Stimulated activated effector memory CD8-positive, alpha-beta T cell treated with anti-CD3 and anti-CD28 coated beads, Interleukin-12 subunit alpha, Interleukin-12 subunit beta, amount 100 ng/mL, for 72 hours (primary cell): ENCODE measurements at regions not wholly inside any gene's neighbourhood (a gene's known extent, or its start where the extent isn't known, plus 50 kb on each side); places are given as distances from the start of the nearest gene placed in this dataset.
"Not testable (repeated sequence)": the region's sequence is repeated elsewhere in the genome, so short reads cannot be mapped to it uniquely, and the experiment has no call there.

Experiments
- ATAC-seq: fragments of 150-1000 bp; cut with Tn5 transposase; 2 replicates; pipeline ENCODE4 v1.10.0; 2021
- DNase-seq, 2 donors: peaks; one replicate each; pipeline ENCODE4 v3.0.0; 2021 to 2022; ENCODE audit warnings: low spot score in 2 of 2
- H3K27ac Mint-ChIP-seq: one replicate; pipeline ENCODE4 v1.8.0; 2022; ENCODE audit warnings: mild to moderate bottlenecking, mixed read lengths
- H3K36me3 Mint-ChIP-seq: one replicate; pipeline ENCODE4 v1.8.0; 2022; ENCODE audit warnings: mild to moderate bottlenecking, mixed read lengths
- H3K4me1 Mint-ChIP-seq: one replicate; pipeline ENCODE4 v1.8.0; 2022; ENCODE audit warnings: mixed read lengths
- H3K4me3 Mint-ChIP-seq: one replicate; pipeline ENCODE4 v1.8.0; 2022; ENCODE audit warnings: mild to moderate bottlenecking, mixed read lengths
- H3K9me3 Mint-ChIP-seq: one replicate; pipeline ENCODE4 v1.8.0; 2022; ENCODE audit warnings: mixed read lengths

- peaks cover 21% of the 10 kb centered on the region for H3K9me3 Mint-ChIP-seq
- ATAC-seq = no peak
- no peak for DNase-seq
- H3K4me1 Mint-ChIP-seq = no peaks in the 10 kb centered on the region
- no peak overlapping the region for H3K27ac Mint-ChIP-seq
- H3K36me3 Mint-ChIP-seq = no peaks in the 10 kb centered on the region
- no peak overlapping the region for H3K4me3 Mint-ChIP-seq
Measured at GRCh38 chr3:88882121-88882520, 225.3 kb upstream of the EPHA3 start.

- H3K4me1 Mint-ChIP-seq, H3K27ac Mint-ChIP-seq, H3K36me3 Mint-ChIP-seq, H3K4me3 Mint-ChIP-seq, ATAC-seq, DNase-seq: not testable (repeated sequence)
- peaks cover 14% of the 10 kb centered on the region for H3K9me3 Mint-ChIP-seq
Measured at GRCh38 chr3:88886624-88887023, 220.8 kb upstream of the EPHA3 start.

GRCh38 chr3:88896026-88896425 lies 211.4 kb upstream of the EPHA3 start:
- peaks cover 11% of the 10 kb centered on the region for H3K9me3 Mint-ChIP-seq
- H3K4me1 Mint-ChIP-seq = no peaks in the 10 kb centered on the region
- H3K4me3 Mint-ChIP-seq = no peak overlapping the region
- DNase-seq (no peak), ATAC-seq (no peak)
- no peak overlapping the region for H3K27ac Mint-ChIP-seq
- no peaks in the 10 kb centered on the region for H3K36me3 Mint-ChIP-seq

- Mint-ChIP-seq H3K4me1 (no peaks in the 10 kb centered on the region), H3K4me3 (no peak overlapping the region), H3K36me3 (no peaks in the 10 kb centered on the region), H3K27ac (no peak overlapping the region), H3K9me3 (peaks cover 13% of the 10 kb centered on the region)
- DNase-seq = no peak
- ATAC-seq = no peak
Measured at GRCh38 chr3:88912294-88912877, 195.0 kb upstream of the EPHA3 start.

- Mint-ChIP-seq H3K4me3 (no peak overlapping the region), H3K36me3 (no peaks in the 10 kb centered on the region), H3K9me3 (peaks cover 13% of the 10 kb centered on the region), H3K4me1 (no peaks in the 10 kb centered on the region), H3K27ac (no peak overlapping the region)
- DNase-seq (no peak), ATAC-seq (no peak)
Measured at GRCh38 chr3:88918841-88919240, 188.6 kb upstream of the EPHA3 start.

- H3K4me1 Mint-ChIP-seq = no peaks in the 10 kb centered on the region
- peaks cover 4% of the 10 kb centered on the region for H3K9me3 Mint-ChIP-seq
- DNase-seq (no peak), ATAC-seq (no peak)
- no peaks in the 10 kb centered on the region for H3K36me3 Mint-ChIP-seq
- H3K27ac Mint-ChIP-seq = no peak overlapping the region
- H3K4me3 Mint-ChIP-seq = no peak overlapping the region
Measured at GRCh38 chr3:88921986-88922385, 185.4 kb upstream of the EPHA3 start.

GRCh38 chr3:88926221-88926620 lies 181.2 kb upstream of the EPHA3 start:
- Mint-ChIP-seq H3K4me3 (no peak overlapping the region), H3K36me3 (no peaks in the 10 kb centered on the region), H3K4me1 (no peaks in the 10 kb centered on the region), H3K27ac (no peak overlapping the region), H3K9me3 (peaks cover 9% of the 10 kb centered on the region)
- ATAC-seq (no peak), DNase-seq (no peak)

GRCh38 chr3:88930611-88931010 lies 176.8 kb upstream of the EPHA3 start:
- no peaks in the 10 kb centered on the region for H3K36me3 Mint-ChIP-seq
- DNase-seq (no peak), ATAC-seq (no peak)
- peaks cover 15% of the 10 kb centered on the region for H3K9me3 Mint-ChIP-seq
- no peak overlapping the region for H3K27ac Mint-ChIP-seq
- no peak overlapping the region for H3K4me3 Mint-ChIP-seq
- no peaks in the 10 kb centered on the region for H3K4me1 Mint-ChIP-seq

- ATAC-seq (no peak), DNase-seq (no peak)
- no peak overlapping the region for H3K27ac Mint-ChIP-seq
- no peak overlapping the region for H3K4me3 Mint-ChIP-seq
- no peaks in the 10 kb centered on the region for H3K36me3 Mint-ChIP-seq
- no peaks in the 10 kb centered on the region for H3K4me1 Mint-ChIP-seq
- H3K9me3 Mint-ChIP-seq = peaks cover 14% of the 10 kb centered on the region
Measured at GRCh38 chr3:88936831-88937230, 170.6 kb upstream of the EPHA3 start.

- Mint-ChIP-seq H3K4me3 (no peak overlapping the region), H3K9me3 (peaks cover 12% of the 10 kb centered on the region), H3K27ac (no peak overlapping the region), H3K36me3 (no peaks in the 10 kb centered on the region), H3K4me1 (no peaks in the 10 kb centered on the region)
- DNase-seq = no peak
- ATAC-seq = no peak
Measured at GRCh38 chr3:88940296-88940695, 167.1 kb upstream of the EPHA3 start.

- ATAC-seq = no peak
- Mint-ChIP-seq H3K27ac (no peak overlapping the region), H3K4me3 (no peak overlapping the region)
Measured at GRCh38 chr3:88947013-88947412, 160.4 kb upstream of the EPHA3 start.

GRCh38 chr3:88954853-88955252 lies 152.6 kb upstream of the EPHA3 start:
- no peak overlapping the region for H3K27ac Mint-ChIP-seq
- DNase-seq = no peak
- ATAC-seq = no peak
- H3K4me3 Mint-ChIP-seq = no peak overlapping the region
- H3K4me1 Mint-ChIP-seq = no peaks in the 10 kb centered on the region
- H3K9me3 Mint-ChIP-seq = peaks cover 13% of the 10 kb centered on the region
- no peaks in the 10 kb centered on the region for H3K36me3 Mint-ChIP-seq

More at GRCh38 chr3:88947013-88947412, 160.4 kb upstream of the EPHA3 start:
- Mint-ChIP-seq H3K36me3 (no peaks in the 10 kb centered on the region), H3K9me3 (peaks cover 15% of the 10 kb centered on the region), H3K4me1 (no peaks in the 10 kb centered on the region)
- no peak for DNase-seq

- Mint-ChIP-seq H3K4me3 (no peak overlapping the region), H3K9me3 (peaks cover 14% of the 10 kb centered on the region), H3K27ac (no peak overlapping the region), H3K36me3 (no peaks in the 10 kb centered on the region), H3K4me1 (no peaks in the 10 kb centered on the region)
- DNase-seq (no peak), ATAC-seq (no peak)
Measured at GRCh38 chr3:88955274-88955673, 152.1 kb upstream of the EPHA3 start.

- H3K36me3 Mint-ChIP-seq = no peaks in the 10 kb centered on the region
- H3K9me3 Mint-ChIP-seq = peaks cover 19% of the 10 kb centered on the region
- no peak for ATAC-seq
- no peak overlapping the region for H3K27ac Mint-ChIP-seq
- H3K4me1 Mint-ChIP-seq = no peaks in the 10 kb centered on the region
- no peak for DNase-seq
- no peak overlapping the region for H3K4me3 Mint-ChIP-seq
Measured at GRCh38 chr3:88957711-88958439, 149.5 kb upstream of the EPHA3 start.

GRCh38 chr3:88960019-88960418 lies 147.4 kb upstream of the EPHA3 start:
- ATAC-seq = no peak
- DNase-seq = no peak
- Mint-ChIP-seq H3K27ac (no peak overlapping the region), H3K4me3 (no peak overlapping the region), H3K4me1 (no peaks in the 10 kb centered on the region), H3K36me3 (no peaks in the 10 kb centered on the region), H3K9me3 (peaks cover 23% of the 10 kb centered on the region)

- Mint-ChIP-seq H3K27ac (no peak overlapping the region), H3K4me3 (no peak overlapping the region), H3K36me3 (no peaks in the 10 kb centered on the region), H3K4me1 (no peaks in the 10 kb centered on the region), H3K9me3 (peaks cover 18% of the 10 kb centered on the region)
- ATAC-seq (no peak), DNase-seq (no peak)
Measured at GRCh38 chr3:88963003-88963402, 144.4 kb upstream of the EPHA3 start.
